NCI-H460 (cell line): ENCODE measurements at regions not wholly inside any gene's neighbourhood (a gene's known extent, or its start where the extent isn't known, plus 50 kb on each side); places are given as distances from the start of the nearest gene placed in this dataset.
"Not testable (repeated sequence)": the region's sequence is repeated elsewhere in the genome, so short reads cannot be mapped to it uniquely, and the experiment has no call there.

Experiments
- DNase-seq: peaks from one replicate; pipeline ENCODE4 v3.0.0-alpha.2; 2016; ENCODE audit warnings: low read depth; ENCODE audit errors: extremely low read depth

- no peak for DNase-seq
Observed at GRCh38 chr18:46224181-46224775, 120.1 kb downstream of the HAUS1 start.

GRCh38 chr18:46226461-46226860, 122.3 kb downstream of the HAUS1 start:
- no peak for DNase-seq

GRCh38 chr18:46229641-46230040, 125.5 kb downstream of the HAUS1 start:
- DNase-seq = not testable (repeated sequence)

- no peak for DNase-seq
Observed at GRCh38 chr18:46236156-46236555, 132.0 kb downstream of the HAUS1 start.

- no peak for DNase-seq
Observed at GRCh38 chr18:46237891-46238290, 133.7 kb downstream of the HAUS1 start.

GRCh38 chr18:46239549-46239948, 135.4 kb downstream of the HAUS1 start:
- DNase-seq = no peak

GRCh38 chr18:46239998-46240397, 135.8 kb downstream of the HAUS1 start:
- DNase-seq = no peak

- DNase-seq = not testable (repeated sequence)
Observed at GRCh38 chr18:46241393-46241792, 137.2 kb downstream of the HAUS1 start.

- DNase-seq = no peak
Observed at GRCh38 chr18:46242183-46242582, 138.0 kb downstream of the HAUS1 start.

GRCh38 chr18:46243095-46243494, 138.9 kb downstream of the HAUS1 start:
- DNase-seq = no peak

GRCh38 chr18:46243673-46244072, 139.5 kb downstream of the HAUS1 start:
- DNase-seq = no peak

GRCh38 chr18:46246101-46246500, 141.9 kb downstream of the HAUS1 start:
- DNase-seq = no peak

- DNase-seq = no peak
Observed at GRCh38 chr18:46247942-46248341, 143.8 kb downstream of the HAUS1 start.

GRCh38 chr18:46250084-46250811, 146.1 kb downstream of the HAUS1 start:
- DNase-seq = no peak

GRCh38 chr18:46250812-46251173, 146.6 kb downstream of the HAUS1 start:
- no peak for DNase-seq

- no peak for DNase-seq
Observed at GRCh38 chr18:46252759-46253158, 148.6 kb downstream of the HAUS1 start.

- DNase-seq = no peak
Observed at GRCh38 chr18:46253498-46253897, 149.3 kb downstream of the HAUS1 start.

- no peak for DNase-seq
Observed at GRCh38 chr18:46256078-46256477, 151.9 kb downstream of the HAUS1 start.

- DNase-seq = no peak
Observed at GRCh38 chr18:46257366-46257765, 153.2 kb downstream of the HAUS1 start.

- no peak for DNase-seq
Observed at GRCh38 chr18:46260016-46260878, 156.1 kb downstream of the HAUS1 start.

GRCh38 chr18:46260879-46261143, 156.6 kb downstream of the HAUS1 start:
- DNase-seq = no peak

- DNase-seq = no peak
Observed at GRCh38 chr18:46261799-46262198, 157.6 kb downstream of the HAUS1 start.
